ENCODE measurements at regions not wholly inside any gene's neighbourhood (a gene's known extent, or its start where the extent isn't known, plus 50 kb on each side); places are given as distances from the start of the nearest gene placed in this dataset.
"Not testable (repeated sequence)": the region's sequence is repeated elsewhere in the genome, so short reads cannot be mapped to it uniquely, and the experiment has no call there.

GRCh38 chr3:59408047-59408624, 358.3 kb upstream of the CFAP20DC start:
- DNase-seq (ENCODE audit: low spot score) = no peak

- no peak for DNase-seq (ENCODE audit: low spot score)
Measured at GRCh38 chr3:59407425-59407824, 357.6 kb upstream of the CFAP20DC start.

GRCh38 chr3:59406943-59407342, 357.1 kb upstream of the CFAP20DC start:
- DNase-seq (ENCODE audit: low spot score) = no peak

GRCh38 chr3:59404851-59405250, 355.0 kb upstream of the CFAP20DC start:
- DNase-seq (ENCODE audit: low spot score) = peak; percentile 9

- no peak for DNase-seq (ENCODE audit: low spot score)
Measured at GRCh38 chr3:59404064-59404463, 354.2 kb upstream of the CFAP20DC start.

- DNase-seq (ENCODE audit: low spot score) = no peak
Measured at GRCh38 chr3:59401924-59402323, 352.1 kb upstream of the CFAP20DC start.

GRCh38 chr3:59392116-59392515, 342.3 kb upstream of the CFAP20DC start:
- DNase-seq (ENCODE audit: low spot score) = no peak

GRCh38 chr3:59391131-59391530, 341.3 kb upstream of the CFAP20DC start:
- no peak for DNase-seq (ENCODE audit: low spot score)

GRCh38 chr3:59388555-59389270, 338.9 kb upstream of the CFAP20DC start:
- DNase-seq (ENCODE audit: low spot score) = no peak

GRCh38 chr3:59386165-59386564, 336.3 kb upstream of the CFAP20DC start:
- no peak for DNase-seq (ENCODE audit: low spot score)

- DNase-seq (ENCODE audit: low spot score) = no peak
Measured at GRCh38 chr3:59385547-59385946, 335.7 kb upstream of the CFAP20DC start.

GRCh38 chr3:59381282-59381681, 331.5 kb upstream of the CFAP20DC start:
- no peak for DNase-seq (ENCODE audit: low spot score)

- DNase-seq (ENCODE audit: low spot score) = no peak
Measured at GRCh38 chr3:59380146-59380545, 330.3 kb upstream of the CFAP20DC start.

- peak; percentile 14 for DNase-seq (ENCODE audit: low spot score)
Measured at GRCh38 chr3:59374818-59375211, 325.0 kb upstream of the CFAP20DC start.

- no peak for DNase-seq (ENCODE audit: low spot score)
Measured at GRCh38 chr3:59374091-59374817, 324.4 kb upstream of the CFAP20DC start.

- DNase-seq (ENCODE audit: low spot score) = no peak
Measured at GRCh38 chr3:59372346-59372745, 322.5 kb upstream of the CFAP20DC start.

GRCh38 chr3:59368900-59369675, 319.3 kb upstream of the CFAP20DC start:
- no peak for DNase-seq (ENCODE audit: low spot score)

GRCh38 chr3:59367150-59367549, 317.3 kb upstream of the CFAP20DC start:
- no peak for DNase-seq (ENCODE audit: low spot score)

GRCh38 chr3:59366218-59366617, 316.4 kb upstream of the CFAP20DC start:
- DNase-seq (ENCODE audit: low spot score) = no peak

GRCh38 chr3:59364496-59364895, 314.7 kb upstream of the CFAP20DC start:
- DNase-seq (ENCODE audit: low spot score) = no peak

GRCh38 chr3:59360312-59360711, 310.5 kb upstream of the CFAP20DC start:
- not testable (repeated sequence) for DNase-seq (ENCODE audit: low spot score)

GRCh38 chr3:59341459-59341858, 291.6 kb upstream of the CFAP20DC start:
- no peak for DNase-seq (ENCODE audit: low spot score)
